OCI-LY3 (cell line): ENCODE measurements at regions not wholly inside any gene's neighbourhood (a gene's known extent, or its start where the extent isn't known, plus 50 kb on each side); places are given as distances from the start of the nearest gene placed in this dataset.

ENCODE experiments used
- CTCF ChIP-seq: fragments of 200-600, 300-600 bp; sonication (generic); IDR thresholded peaks from 2 replicates; pipeline ENCODE4 v1.5.1; 2014; ENCODE audit warnings: antibody characterized with exemption, low read length, low read depth
- EZH2phosphoT487 ChIP-seq: fragments of 200-600 bp; shearing (Covaris generic); IDR thresholded peaks from 2 replicates; pipeline ENCODE4 v1.6.1; 2018; ENCODE audit warnings: antibody characterized with exemption, mixed run types, low read depth

- no peak for TF ChIP-seq CTCF
- TF ChIP-seq EZH2phosphoT487, result no peak
These were observed 177.5 kb upstream of the TNP1 start for GRCh38 chr2:217037353-217037752.
